ENCODE measurements at regions not wholly inside any gene's neighbourhood (a gene's known extent, or its start where the extent isn't known, plus 50 kb on each side); places are given as distances from the start of the nearest gene placed in this dataset.
"Not testable (repeated sequence)": the region's sequence is repeated elsewhere in the genome, so short reads cannot be mapped to it uniquely, and the experiment has no call there.

DNA sequence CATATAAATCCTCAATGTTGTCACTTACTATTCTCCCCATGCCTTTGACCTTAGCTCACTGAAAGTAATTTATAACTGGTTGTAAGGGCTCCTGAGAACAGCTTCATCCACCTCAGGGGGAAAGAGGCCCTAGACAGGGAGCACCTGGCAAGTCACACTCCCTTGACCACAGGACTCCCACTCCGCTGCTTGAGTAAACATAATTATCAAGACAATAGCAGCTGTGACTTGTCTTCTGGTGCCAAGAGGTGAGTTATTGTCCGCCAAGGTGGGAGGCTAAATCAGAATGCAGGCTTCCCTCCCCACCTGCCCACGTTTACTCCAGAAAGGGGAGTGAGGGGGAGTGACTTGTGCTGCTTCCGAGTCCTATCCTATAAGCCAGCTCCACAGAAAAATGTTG is 230.6 kb upstream of the LRATD1 start:
- DNase-seq: no peak

DNA sequence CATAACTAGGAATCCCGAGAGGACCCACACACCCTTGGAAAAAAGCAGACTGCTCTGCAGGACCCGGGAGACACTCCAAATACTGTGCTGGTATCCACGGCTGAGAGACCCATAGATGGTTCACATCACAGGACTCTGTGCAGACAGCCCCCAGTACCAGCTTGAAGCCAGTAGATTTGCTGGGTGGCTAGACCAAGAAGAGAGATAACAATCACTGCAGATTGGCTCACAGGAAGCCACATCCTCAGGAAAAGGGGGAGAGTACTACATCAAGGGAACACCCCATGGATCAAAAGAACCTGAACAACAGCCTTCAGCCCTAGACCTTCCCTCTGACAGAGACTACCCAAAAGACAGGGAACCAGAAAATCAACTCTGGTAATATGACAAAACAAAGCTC is 223.8 kb upstream of the LRATD1 start:
- DNase-seq: no peak

DNA sequence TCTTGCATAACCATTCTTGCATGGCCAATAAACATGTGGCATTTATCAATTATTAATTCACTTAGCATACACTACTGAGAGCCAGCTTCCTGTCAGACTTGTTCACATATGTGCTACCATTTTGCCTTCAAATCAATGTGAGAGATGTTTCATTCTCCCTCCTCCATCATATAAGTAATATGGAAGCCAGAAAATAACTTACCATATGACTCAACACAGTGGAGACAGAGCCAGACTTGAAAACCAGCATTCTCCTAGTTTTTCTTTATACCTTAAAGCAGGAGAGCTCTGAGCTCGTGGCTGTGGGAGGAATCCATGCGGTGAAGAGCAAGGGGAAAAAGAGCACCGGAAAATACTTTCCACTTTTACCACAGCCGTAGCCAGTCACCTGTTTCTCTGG is 215.0 kb upstream of the LRATD1 start:
- DNase-seq: no peak

DNA sequence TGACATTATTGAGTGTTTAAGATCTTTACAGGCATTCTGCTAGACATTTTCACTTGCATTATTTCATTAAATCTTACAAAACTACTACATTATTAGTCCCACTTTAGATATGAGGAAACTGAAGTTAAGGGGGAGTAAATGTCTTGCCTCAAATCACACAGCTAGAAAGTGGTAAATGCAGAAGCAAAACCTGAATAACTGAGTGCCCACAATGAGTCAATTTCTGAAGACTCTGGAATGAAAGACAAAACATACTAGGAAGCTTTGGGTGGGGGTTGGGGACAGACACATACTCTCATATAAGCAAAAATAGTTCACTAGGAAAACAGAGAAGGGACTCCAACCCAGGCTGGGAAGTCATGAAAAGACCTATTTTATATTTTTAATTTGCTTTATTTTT is 214.4 kb upstream of the LRATD1 start:
- no peak for DNase-seq

DNA sequence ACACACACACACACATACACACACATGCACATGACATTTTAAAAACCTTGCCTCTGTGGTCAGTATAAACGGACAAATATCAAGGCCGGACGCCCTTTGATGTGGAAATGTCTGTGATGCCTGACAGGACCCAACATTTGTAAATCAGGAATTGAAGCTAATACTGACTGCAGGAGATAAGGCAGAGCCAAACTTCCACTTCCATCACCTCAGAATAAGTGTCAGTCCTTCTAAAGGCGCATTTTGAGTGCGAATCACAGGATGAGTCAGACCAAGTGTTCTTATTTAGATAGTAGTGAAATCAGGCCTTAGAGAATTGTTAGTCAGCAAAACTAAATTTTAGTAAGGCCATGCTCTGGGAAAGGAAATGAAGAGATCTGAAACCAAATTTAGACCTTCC is 211.7 kb upstream of the LRATD1 start:
- DNase-seq: no peak

DNA sequence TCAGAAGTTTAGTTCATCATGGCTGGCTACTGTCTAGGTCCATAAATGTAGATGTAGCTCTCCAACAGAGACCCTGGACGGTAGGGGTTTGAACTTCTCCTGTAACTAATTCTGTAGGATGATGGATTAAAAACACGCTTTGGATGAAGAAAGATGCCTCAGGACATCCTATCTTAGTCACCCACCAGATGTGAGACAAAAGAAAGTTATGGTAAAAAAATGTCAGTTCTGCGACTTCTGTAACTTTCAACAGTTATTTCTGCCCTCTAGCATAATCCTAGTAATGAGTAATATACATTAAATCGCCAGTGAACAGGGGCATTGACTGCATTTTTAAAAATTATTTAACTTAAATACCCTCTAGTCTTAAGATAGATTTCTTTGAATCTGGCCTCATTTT is 210.1 kb upstream of the LRATD1 start:
- no peak for DNase-seq

DNA sequence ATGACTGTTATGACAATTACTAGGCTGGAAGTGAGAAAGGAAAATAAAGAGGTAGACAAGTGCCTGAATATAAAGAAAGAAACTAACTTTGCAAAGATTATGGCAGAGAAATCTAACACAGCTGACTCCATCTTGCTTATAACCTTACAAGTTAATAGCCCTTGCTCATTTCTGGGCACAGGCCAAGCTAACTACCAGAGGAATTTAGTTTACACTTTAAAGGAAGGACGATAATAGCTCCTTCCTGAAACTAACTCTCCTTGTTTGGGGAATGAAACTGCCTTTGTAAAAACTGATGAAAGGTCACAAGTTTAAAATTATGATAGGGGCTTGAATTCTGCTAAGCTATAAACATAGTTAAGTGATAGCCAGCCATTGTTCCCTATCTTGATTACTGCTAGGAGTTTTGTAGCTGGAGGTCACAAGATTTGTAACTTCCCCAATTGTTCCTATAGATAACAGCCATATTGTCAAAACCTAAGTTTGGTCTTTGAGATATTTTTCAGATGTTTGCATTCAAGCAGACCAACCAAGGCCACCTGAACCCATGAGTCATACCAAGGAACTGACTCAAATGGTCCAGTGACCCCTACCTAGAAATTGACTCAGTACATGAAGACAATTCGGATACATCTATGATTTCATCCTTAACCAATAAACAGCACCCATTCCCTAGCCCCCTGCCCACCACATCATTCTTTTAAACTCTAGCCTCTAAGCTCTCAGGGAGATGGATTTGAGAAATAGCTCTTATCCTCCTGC is 209.2 kb upstream of the LRATD1 start:
- no peak for DNase-seq

DNA sequence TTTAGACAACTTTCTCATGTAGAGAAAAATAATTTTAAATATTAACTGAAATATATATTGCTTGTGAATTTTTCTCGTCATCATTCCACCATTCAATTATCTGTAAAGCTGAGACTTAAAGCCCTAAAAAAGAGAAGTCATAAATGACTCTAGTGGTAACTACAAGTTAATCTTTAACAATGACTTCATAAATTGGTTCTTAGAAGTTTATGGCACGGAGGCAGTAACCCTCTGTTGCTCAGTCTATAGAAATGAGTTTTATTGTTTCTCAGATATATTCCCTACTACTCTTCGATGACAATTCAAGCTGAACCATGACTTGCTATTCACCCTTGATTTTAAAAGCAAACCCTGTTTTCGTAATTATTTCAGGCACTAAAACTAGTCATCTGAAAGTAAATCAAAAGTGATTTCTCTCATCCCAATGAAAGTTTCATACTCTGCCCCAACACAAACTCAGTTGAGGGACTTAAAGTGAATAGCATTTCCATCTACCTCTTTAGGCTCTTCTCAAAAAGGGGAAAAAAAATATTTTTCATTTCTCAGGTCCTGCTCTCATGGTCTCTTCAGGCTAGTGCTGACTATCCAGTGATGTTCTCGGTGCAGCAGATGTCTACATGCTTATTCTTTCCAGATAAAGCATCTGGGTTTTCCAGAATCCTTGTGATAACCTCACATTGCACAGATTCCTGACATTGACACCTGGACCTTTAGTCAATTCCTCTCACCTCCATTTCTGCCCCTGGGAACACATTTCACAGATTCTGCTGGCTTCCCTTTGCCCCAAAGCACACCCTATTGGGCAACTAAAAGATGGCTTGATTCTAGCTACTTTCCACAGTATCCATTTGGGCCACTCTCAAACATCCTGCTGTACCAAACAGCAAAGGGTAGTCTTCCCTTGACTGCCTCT is 207.8 kb upstream of the LRATD1 start:
- no peak for DNase-seq

DNA sequence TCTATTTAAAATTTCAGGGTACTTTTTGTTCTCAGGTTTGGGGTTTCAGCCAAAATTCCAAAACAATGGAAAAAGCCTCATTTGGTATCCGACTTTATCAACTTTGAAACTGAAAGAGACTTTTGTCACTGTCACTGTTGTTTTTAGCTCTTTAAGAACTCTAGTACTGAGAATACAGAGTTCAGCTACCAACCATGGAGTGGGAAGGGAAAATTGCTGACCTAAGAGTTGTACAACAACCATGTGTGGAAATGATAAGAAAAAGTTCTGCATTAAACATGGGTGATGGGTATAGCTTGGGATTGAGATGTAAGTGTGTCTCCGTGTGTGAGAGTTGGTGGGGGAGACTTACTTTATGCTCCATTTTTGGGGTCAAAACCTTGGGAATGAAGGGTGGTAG is 206.6 kb upstream of the LRATD1 start:
- DNase-seq: no peak

DNA sequence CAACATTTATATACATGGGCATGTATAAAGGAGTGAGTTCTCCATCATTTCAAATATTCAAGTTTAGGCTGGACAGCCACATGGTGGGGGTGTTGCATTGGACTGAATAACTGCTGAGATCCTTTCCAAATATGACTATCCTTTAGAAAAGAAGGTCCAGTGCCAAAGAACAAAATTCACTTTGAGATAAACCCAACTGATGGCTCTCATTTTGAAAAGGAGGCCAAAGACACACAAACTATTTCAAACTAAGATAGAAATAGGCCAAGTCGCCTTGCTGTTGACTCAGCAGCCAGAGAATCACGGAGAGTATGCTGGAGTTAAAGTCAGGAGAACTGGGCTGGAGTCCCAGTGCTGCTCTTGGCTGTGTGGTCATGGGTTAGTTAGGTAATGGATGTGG is 204.5 kb upstream of the LRATD1 start:
- DNase-seq: no peak

DNA sequence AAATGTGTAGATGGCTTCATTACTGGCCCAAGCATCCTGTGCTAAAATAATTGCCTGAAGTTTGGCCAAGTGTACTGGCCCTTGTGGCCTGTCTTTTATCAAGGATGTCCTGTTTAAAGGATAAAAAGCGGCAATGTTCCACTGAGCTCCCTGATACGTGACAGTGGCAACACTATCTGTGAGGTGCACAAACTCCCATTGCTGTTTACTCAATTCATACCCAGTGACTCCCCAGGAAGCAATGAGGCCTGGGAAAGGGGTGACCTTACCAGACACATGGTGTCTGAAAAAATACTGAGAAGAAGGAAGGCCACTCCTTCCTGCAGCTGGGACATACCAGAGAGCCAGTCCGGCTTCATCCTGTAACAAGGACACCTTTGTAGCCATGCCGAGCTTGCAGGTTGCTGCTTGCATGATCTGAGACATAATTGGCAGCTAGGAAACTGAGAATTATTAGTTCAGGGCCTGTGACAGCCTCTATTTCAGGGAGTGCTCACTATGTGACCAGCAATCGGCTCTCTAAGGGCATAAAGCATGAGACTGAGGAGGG is 198.5 kb upstream of the LRATD1 start:
- no peak for DNase-seq

DNA sequence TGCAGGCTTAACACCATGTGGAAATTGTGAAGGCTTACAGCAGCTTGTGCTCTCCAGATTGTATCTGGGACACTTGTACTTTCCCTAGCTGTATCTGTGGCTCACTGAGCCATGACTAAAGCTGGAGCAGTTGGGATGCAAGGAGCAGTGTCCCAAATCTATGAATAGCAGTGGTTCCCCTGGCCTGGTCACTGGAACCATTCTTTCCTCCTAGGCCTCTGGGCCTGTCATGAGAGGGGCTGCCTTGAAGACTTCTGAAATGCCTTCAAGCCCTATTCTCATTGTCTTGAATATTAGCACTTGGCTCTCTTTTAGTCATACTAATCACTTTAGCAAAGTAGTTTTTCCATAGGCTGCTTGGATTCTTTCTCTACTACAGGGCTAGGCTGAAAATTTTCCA is 186.8 kb upstream of the LRATD1 start:
- no peak for DNase-seq

DNA sequence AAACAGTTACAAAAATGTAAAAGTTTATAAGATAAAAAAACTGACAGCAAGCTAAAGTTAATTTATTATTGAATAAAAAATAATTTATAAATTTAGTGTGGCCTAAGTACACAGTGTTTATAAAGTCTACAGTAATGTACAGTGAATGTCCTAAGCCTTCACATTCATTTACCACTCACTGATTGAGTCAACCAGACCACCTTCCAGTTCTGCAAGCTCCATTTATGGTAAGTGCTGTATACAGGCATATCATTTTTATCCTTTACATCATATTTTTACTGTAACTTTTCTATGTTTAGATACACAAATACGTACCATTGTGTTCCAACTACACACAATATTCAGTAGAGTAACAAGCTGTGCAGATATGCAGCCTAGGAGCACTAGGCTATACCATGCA is 184.2 kb upstream of the LRATD1 start:
- DNase-seq: no peak

DNA sequence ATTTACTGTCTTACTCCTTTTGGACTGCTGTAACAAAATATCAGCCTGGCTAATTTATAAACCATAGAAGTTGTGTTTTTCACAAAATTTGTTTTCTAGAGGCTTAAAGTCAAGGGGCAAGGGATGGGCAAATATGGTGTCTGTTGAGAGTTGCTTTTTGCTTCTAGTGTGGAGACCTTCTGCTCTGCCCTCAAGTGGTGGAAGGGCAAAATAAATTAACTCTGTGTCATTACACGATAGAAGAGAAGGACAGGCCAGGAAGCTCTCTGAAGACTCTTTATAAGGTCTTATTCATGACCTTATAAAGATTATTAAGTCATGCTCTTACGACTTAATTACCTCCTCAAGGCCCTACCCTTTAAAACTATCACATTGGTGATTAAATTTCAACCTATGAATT is 181.2 kb upstream of the LRATD1 start:
- DNase-seq: no peak

DNA sequence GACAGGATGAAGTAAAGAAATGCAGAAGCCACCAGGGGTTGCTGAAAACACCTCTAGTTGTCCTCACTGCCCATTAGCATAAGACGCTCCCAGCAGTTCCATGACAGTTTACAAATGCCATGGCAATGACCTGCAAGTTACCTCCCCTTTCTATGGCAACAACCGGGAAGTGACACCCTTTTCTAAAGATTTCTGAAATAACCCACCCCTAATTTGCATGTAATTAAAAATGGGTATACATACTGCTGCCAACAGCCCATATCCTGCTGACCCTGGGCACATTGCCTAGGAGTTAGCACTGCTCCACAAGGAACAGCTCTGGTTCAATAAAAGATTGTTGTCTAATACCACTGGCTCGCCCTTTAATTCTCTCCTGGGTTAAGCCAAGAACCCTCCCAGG is 178.3 kb upstream of the LRATD1 start:
- DNase-seq: no peak

DNA sequence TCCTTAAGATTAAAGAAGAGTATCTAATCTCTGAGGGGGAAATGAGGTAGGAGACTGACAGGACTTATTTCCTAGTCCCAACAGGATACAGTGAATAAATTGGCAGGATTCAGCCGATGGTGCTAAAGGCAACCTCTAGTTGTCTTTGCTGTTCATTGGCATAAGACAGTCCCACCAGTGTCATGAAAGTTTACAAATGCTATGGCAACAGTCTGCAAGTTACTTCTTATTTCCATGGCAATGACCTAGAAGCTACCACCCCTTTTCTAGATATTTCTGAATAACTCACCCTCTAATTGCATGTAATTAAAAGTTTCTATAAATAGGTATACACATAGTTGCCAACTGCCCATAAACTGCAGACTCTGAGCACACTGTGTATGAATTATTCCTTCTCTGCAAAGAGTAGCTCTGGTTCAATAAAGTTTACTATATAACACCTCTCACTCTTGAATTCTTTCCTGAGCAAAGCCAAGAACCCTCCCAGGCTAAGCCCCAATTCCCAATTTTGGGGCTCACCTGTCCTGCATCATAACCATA is 172.7 kb upstream of the LRATD1 start:
- DNase-seq: no peak

DNA sequence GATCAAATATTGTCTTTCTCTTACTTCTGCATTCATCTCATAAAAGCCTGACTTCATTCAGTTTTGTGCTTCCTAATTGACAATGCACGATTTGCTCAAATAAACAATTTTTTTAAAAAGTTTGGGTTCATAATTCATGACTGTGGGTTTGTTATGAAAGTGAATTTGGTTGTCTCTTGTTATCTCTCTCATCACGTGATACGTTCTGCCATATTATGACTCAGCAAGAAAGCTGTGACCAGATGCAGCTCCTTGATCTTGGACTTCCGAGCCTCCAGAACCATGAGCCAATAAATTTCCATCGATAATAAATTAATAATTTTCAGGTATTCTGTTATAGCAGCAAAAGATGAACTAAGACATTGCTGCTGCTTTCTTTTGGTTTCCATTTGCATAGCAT is 156.5 kb upstream of the LRATD1 start:
- no peak for DNase-seq

DNA sequence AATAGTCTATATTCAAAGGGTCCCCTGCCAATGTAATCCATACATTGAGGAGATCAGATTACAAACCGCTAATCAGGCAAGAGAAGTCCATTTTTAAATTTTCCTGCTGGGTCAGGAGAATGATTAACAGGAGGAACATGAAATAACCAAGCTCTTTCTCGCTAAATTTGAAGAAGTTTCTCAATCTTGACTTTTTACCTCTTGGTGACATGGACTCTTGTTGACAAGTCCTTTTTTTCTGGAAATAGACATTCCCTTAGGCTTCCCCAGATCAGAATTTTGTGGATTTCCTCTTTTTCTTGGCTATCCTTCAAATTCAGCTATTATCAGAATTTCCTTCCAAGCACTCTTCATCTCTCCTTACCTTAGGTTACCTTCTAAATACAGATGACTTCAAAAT is 153.0 kb upstream of the LRATD1 start:
- no peak for DNase-seq

DNA sequence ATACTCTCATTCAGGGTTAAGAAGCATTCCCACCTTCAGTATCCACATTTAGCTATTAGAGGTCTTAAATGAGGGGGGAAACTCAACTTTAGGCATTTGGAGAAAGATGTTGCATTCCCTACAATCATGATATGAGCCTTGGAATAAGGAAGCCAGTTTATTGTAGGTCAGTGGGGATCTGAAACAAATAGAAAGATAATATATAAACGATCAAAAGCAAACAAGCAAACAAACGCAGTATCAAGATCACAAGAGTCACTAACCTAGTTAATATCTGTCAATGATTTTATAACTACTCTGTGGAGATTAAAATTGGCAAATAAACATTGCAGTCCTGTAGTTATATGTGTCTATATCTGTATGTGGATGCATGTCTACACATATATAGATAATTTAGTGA is 152.4 kb upstream of the LRATD1 start:
- no peak for DNase-seq

DNA sequence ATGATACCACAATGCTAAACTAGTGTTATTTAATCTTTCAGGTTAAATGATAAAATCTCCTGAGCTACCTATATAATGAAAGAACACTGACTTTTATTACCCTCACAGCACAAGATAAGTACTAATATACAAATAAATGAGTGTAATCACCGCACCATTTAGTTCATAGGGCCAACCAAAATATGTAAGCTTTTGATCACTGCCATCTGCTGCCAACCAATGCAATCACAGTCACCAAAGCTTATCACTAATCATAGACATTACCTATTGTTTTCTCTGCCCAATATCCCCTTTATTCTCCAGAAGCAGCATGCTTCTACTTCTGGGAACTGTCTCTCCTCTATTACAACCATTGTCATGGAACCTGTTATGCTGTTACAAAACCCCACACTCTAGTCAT is 151.6 kb upstream of the LRATD1 start:
- no peak for DNase-seq

DNA sequence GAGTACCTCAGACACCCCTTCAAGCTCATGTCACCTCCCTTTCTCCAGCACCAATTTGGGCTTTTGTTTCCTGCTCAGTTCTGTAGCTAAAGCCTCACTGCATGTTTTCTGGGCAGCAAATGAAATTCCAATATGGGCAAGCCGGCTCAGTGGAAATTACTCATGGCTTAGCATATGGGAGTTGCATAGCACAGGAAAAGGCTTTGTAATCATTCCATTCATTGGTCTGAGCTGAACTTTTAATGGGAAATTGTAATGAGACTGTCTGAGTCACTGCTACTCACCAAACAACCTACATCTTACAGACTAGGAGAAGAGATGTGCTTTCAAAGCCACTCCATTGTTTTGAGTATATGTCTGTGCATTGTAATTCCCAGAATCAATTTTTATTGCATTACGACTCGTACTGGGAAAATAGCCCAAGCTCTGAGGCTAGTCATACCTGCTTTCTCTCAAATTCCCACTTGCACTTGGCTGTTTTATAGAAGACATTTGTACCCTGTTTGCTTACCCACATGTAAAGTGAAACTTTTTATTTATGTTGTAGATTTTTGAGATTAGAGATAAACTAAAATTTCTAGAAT is 139.5 kb upstream of the LRATD1 start:
- DNase-seq: no peak

DNA sequence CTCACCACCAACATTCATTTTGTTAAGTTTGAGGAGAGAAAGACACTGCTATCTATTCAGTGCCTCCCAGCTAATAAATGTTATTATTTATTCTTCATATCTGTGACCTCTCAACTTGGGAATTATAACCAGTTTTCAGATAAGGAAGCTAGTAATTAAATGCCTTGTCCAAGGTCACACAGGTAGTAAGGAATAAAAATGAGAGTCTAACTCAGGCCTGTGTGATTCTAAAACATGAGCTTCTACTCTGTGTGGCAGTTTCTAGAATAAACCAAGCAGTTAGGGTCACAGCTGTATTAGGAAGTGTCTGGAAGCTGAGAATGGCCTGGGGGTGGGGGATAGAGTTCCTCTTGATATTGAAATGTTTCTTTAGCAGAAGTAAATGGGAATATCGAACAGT is 137.8 kb upstream of the LRATD1 start:
- no peak for DNase-seq

DNA sequence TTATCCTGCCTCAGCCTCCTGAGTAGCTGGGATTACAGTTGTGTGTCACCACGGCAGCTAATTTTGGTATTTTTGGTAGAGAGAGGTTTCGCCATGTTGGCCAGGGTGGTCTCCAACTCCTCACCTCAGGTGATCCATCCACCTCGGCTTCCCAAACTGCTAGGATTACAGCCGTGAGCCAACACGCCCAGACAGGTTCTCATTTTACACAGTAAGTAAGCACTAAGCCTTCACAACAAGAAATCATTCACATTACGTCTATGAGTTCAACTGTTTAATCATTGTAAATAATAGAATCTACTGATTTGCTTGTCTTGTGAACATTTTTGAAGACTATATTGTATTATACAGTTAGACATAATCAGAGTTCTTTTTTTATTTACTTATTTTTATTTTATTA is 131.5 kb upstream of the LRATD1 start:
- no peak for DNase-seq

DNA sequence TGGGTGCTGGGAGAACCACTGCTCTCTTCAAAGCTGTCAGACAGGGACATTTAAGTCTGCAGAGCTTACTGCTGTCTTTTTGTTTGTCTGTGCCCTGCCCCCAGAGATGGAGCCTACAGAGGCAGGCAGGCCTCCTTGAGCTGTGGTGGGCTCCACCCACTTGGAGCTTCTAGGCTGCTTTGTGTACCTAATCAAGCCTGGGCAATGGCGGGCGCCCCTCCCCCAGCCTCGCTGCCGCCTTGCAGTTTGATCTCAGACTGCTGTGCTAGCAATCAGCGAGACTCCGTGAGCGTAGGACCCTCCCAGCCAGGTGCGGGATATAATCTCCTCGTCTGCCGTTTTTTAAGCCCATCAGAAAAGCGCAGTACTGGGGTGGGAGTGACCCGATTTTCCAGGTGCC is 125.6 kb upstream of the LRATD1 start:
- not testable (repeated sequence) for DNase-seq
